SKM-1 treated with dmso at 0.1 percent for 144 hours (cell line): ENCODE measurements at regions not wholly inside any gene's neighbourhood (a gene's known extent, or its start where the extent isn't known, plus 50 kb on each side); places are given as distances from the start of the nearest gene placed in this dataset.
A peak's percentile ranks its signal among the peaks of the same experiment; 100 is the strongest.

Experiments
- DNase-seq: peaks from one replicate; lab custom pipeline; 2025; ENCODE audit not compliant: unreplicated experiment; lab: John Stamatoyannopoulos, UW

DNA sequence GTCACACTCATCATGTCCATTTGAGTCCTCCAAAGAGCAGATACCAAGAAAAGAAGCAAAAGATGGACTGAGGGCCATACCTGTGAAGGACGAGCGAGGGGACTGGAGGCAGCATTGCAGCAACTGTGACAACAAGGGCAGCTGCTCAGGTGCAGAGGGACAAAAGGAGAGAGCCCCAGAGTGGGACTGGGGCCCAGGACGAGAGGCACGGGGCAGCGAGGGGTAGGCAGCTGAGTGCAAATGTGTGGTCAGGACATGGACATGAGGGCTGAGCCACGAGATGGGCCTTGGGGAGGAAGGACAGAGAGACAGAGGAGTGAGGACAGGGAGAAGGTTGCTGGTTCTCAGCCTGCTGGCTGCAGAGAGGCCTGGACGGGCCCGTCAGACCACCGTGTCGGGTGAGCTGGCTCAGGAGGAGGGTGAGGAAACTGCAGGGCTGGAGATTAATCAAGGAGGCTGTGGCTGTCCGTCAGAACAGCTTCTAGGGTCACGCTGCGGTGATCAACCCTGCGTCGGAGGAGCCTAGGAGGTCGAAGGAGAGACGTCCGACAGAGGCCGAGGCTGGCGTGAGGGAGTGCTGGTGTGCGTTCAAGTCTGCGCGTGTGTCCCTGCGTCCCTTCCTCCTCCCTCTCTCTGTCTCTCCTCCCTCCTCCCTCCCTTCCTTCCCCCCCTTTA lies 206.8 kb upstream of the HDAC4 start:
- DNase-seq = no peak

DNA sequence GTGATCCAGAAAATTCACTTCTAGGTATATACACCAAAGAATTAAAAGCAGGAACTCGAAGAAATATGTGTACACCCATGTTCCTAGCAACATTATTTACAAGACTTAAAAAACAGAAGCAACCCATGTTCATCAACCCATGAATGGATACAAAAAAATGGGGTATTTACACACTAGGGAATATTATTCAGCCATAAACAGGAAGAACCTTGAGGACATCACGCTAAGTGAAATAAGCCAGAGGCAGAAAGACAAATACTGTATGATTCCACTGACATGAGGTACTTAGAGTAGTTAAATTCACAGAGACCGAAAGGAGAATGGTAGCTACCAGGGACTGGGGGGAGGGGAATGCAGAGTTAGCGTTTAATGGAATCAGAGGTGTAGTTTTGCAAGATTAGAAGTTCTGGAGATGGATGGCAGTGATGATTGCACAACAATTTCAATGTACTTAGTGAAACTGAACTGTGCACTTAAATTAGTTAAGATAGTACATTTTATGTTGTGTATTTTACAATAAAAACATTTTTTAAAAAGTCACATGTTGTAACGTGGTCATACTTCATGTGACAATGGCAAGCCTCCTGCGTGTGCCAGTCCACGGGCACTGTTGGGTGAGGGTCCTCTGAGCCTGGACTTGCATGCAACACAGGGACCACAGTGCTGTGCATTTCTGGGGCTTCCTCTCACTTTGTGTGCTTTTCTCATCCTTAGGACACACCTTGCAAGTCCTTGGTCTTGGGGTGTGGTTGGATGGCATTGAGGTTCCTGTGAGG lies 206.1 kb upstream of the HDAC4 start:
- no peak for DNase-seq

GRCh38 chr2:239605976-239606375 lies 205.2 kb upstream of the HDAC4 start:
- DNase-seq = peak; percentile 96

DNA sequence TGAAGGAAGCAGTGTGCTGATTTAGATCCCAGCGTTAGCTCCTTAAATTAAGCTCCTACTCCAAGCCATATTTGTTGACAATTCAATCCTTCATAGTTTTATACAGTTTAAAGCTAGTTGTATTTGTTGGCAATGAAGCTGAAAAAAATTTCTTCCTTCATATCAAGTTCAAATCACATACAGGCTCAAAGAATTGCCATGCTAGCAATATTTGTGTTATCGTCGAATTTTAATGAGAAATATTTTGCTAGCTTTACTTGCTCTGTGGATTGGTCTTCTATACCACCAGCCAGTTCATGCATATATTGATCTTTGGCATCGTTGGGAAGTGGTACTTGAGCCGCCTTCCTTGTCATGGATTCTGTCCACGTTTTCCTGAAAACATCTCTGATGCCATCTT lies 204.6 kb upstream of the HDAC4 start:
- DNase-seq = no peak

DNA sequence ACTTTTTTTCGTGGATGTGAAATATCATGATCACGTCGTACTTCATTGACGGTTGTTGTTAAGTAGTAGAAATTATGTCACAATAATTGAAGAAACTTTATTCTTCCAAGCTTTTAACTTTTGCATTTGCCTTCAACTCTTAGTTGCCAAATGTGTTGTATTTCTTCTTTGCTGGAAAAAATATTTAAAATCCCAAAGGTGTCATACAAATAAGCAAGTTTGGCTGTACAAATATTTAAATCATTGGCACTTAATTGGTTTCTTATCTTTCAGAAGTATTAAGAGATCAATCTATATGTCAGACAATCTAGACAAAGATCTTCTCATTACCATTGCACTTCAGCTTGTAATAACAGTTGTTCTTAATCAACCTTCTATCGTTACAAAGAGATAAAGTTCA lies 204.0 kb upstream of the HDAC4 start:
- DNase-seq = no peak

DNA sequence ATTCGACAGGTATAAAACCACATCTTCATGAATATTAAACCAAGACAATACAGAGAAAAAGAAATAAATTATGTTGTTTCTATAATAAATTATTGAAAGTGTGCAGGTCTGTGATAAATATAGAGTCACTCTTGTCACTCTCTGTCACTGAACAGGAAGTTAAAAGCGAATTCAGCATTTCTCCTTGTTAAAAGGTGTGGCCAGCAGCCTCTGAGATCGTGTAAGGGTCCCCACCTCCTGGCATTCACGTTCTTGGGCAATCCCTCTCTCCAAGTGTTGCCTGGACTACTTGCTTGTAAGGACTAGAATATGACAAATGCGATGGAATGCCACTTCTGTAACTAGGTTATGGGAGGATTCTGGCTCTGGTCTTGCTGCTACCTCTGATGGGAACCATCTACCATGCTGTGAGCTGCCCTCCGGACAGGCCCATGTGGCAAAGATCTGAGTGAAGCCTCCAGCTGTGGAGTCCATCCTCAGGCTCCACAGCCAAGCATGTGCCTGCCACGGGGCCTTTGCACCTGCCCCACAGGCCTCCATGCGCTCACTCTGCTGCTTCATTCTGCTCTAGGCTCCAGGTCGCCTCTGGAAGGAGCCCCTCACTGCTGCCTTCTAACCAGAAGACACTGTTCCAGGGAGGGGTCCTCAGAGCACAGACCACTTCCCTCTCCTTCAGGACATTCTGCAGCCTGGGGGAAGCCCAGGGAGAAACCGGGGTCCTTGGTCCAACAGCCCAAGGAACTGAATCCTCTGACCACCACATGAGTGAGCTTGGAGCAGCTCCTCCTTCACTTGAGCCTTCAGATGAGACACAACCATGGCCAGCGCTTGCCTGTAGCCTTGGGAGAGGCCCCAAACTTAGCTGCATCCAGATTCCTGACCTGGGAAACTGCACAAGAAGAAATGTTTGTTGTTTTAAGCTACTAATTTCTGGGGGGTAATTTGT lies 202.9 kb upstream of the HDAC4 start:
- DNase-seq = no peak

DNA sequence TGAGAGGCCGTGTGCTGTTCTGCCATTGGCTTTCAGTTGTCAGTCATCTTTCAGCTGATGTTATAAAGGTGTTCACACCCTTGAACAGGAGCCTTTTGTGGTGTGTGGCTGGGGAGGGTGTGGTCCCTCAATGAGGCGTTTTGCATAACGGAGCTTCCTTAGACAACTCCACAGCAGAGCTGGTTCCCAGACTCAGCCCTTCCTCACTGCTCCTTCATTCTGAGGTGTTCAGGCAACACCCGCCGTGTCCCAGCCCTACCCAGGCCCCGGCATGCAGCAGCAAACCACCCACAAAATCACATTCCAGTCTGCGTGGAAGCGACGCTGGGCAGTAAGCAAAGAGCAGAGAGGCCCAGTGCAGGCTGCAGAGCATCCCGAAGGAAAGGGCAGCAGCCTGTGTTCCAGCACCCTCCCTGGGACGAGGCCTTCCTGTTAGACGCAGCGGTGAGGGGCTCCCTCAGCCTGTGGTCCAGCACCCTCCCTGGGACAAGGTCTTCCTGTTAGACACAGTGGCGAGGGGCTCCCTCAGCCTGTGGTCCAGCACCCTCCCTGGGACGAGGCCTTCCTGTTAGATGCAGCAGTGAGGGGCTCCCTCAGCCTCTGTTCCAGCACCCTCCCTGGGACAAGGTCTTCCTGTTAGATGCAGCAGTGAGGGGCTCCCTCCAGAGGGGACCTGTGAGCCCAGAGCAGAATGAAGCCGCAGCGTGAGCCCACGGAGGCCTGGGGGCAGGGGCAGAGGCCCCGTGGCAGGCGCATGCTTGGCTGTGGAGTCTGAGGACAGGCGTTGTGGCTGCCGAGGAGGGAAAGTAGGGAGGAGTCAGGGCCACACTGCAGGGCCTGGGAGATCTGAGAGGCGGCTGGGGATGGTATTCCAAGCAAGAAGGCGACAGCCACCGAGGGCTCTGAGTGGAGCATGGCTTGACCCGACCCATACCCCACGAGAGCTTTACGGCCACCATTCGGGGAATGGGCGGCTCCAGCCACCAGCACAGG lies 201.8 kb upstream of the HDAC4 start:
- no peak for DNase-seq

DNA sequence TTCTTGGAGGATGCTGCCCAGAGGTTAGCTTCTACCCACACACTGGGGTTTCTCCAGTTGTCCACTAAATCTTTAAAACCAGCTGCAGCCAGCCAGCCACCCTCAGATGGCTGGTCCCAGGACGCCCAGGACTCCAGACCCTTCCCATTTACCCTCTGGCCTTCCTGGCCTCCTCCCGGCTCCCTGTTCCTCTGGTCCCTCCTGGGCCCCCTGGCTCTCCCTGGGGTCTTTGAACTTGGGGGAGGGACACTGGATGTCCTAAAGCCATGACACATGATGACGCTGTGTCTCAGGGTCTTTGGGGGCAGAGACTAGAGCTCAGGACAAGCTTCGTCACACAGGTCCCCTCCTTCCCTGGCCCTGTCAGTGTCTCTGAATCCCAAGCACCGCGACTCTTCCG lies 201.1 kb upstream of the HDAC4 start:
- no peak for DNase-seq

DNA sequence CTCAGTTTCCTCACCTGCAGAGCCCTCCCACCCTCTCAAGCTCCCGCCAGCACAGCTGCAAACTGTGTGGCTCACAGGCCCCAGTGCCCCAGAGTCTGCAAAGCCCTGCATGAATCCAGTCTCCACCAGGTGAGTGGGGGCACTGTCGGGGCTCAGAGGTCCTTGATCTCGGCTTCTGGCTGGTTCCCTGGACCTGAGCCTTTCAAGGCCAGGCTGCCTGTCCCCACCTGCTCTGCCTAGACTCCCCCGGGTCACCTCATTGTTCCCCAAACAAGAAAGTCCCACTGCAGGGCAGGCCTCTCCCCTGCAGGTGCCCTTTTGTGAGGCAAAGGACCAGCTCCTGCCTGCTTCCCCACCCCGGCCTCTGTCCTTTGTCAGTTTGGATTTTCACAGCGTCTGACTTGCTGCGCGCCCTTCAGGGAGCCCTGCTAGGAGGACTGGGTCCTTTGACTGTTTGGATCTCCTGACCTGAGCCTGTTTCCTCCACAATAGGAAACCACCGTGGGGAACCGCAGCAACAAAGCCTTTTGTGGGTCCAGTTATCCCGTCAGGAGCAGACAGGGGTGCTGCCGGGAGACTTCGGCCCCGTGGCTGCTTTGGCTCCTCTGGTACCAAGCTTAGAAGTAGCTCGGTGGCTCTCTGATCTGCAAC lies 200.5 kb upstream of the HDAC4 start:
- no peak for DNase-seq

- DNase-seq = no peak
Observed at GRCh38 chr2:239600650-239601049, 199.8 kb upstream of the HDAC4 start.

DNA sequence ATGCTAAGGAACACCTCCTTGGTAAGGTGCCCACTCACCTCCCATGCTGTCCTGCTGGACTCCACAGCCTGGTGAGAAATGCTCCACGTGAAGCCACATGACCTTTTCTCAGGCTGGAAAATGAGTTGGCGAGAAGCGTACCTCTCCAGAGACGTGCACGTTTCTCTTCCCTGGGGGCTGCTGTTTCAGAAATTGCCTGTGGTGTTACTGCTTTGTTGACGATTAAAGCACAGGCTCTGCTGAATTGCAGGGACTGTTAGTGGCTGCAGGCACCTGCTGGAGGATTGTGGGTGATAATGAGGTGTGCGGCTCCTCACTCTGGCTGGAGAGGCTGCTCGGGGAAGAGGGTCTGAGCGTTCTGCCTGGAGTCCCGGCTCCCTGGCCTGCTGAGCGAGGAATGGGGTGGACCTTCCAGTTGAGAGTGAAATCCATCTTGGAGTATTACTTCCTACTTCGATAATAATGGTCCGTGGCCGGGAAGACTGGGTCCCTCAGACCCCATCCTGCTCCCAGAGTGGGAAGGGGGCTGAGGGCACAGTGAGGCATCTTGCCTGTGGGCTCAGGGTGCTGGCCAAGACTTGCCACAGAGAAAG lies 199.3 kb upstream of the HDAC4 start:
- no peak for DNase-seq

DNA sequence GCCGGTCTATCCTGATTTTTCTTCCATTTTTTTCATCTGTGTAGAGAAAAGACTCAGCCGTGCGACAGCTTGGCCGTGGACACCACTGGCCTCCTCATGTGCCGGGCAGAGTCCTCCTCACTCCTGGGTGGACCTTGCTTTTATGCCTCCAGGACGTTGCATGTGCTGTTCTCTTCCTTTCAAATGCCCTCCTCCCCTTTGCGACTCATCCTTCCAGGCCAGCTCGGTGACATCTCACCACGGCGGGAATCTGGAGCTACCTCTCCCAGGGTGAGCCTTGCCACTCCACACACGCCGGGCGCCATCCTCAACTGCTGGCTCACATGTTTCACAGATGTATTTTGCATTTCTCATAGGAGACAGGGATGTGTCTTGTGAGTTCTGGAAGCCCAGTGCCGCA lies 198.5 kb upstream of the HDAC4 start:
- DNase-seq = no peak

DNA sequence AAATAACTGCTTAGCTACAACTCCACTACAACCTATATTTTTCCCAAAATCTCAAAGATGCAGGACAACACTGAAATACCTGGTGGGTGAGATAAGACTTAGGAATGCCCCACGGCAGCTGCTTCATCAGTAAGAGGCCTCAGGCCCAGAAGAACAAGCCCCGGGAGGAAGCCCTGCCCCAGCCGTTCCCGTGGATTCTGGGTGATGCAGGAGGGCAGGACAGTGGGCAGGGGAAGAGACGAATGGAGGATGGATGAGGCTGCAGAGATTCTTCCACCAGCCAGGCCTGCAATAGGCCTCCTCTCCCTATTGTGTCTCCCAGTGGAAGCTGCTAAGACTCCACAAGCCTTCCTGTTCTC lies 197.9 kb upstream of the HDAC4 start:
- DNase-seq = no peak

GRCh38 chr2:239598011-239598731 lies 197.4 kb upstream of the HDAC4 start:
- DNase-seq = no peak

- no peak for DNase-seq
Observed at GRCh38 chr2:239597216-239597615, 196.4 kb upstream of the HDAC4 start.

GRCh38 chr2:239596792-239597191 lies 196.0 kb upstream of the HDAC4 start:
- DNase-seq = no peak

DNA sequence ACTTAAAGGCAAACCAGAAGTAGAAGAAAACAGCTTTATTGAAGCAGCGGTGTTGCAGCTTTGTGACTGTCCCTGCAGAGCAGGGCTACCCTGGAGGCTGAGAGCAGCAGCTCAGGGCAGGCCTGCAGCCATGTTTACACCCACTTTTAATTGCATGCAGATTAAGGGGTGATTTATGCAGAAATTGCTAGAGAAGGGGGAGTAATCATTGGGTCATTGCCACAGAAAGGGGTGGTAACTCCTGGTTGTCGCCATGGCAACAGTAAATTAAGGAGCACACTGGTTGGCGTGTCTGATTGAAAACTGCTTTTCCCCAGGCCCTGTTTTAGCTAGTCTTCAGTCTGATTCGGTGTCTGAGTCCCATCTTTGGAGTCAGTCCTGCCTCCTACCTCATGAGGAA lies 195.4 kb upstream of the HDAC4 start:
- no peak for DNase-seq

- no peak for DNase-seq
Observed at GRCh38 chr2:239595726-239596125, 194.9 kb upstream of the HDAC4 start.
